H9 (cell line): ENCODE measurements at regions not wholly inside any gene's neighbourhood (a gene's known extent, or its start where the extent isn't known, plus 50 kb on each side); places are given as distances from the start of the nearest gene placed in this dataset.
A peak's percentile ranks its signal among the peaks of the same experiment; 100 is the strongest.

Source experiments
- DNase-seq: peaks from one replicate; pipeline ENCODE4 v3.0.0-alpha.2; 2017
- H2AFZ ChIP-seq: one replicate; pipeline ENCODE4 v1.6.1; 2013; ENCODE audit warnings: mild to moderate bottlenecking, low read length, control low read depth, moderate library complexity
- H2AK5ac ChIP-seq: 2 replicates; pipeline ENCODE4 v1.6.1; 2013; ENCODE audit warnings: low read length, control low read depth, mixed read lengths; ENCODE audit not compliant: insufficient read length
- H2BK120ac ChIP-seq: one replicate; pipeline ENCODE4 v1.6.1; 2013; ENCODE audit warnings: low read depth, mild to moderate bottlenecking, low read length, control low read depth, inconsistent platforms; ENCODE audit not compliant: poor library complexity, severe bottlenecking
- H2BK12ac ChIP-seq: 2 replicates; pipeline ENCODE4 v1.6.1; 2013; ENCODE audit warnings: low read length, control low read depth, mixed read lengths, low read depth; ENCODE audit not compliant: insufficient read length
- H2BK15ac ChIP-seq: 2 replicates; pipeline ENCODE4 v1.6.1; 2013; ENCODE audit warnings: low read depth, low read length, control low read depth
- H2BK20ac ChIP-seq: one replicate; pipeline ENCODE4 v1.6.1; 2013; ENCODE audit warnings: low read depth, mild to moderate bottlenecking, low read length, control low read depth, inconsistent platforms; ENCODE audit not compliant: poor library complexity, severe bottlenecking
- H2BK5ac ChIP-seq: 2 replicates; pipeline ENCODE4 v1.6.1; 2013; ENCODE audit warnings: low read length, control low read depth, mixed read lengths; ENCODE audit not compliant: insufficient read length
- H3K14ac ChIP-seq: 2 replicates; pipeline ENCODE4 v1.6.1; 2013; ENCODE audit warnings: low read length, control low read depth; ENCODE audit not compliant: insufficient read depth
- H3K18ac ChIP-seq: 2 replicates; pipeline ENCODE4 v1.6.1; 2013; ENCODE audit warnings: low read depth, mild to moderate bottlenecking, mixed read lengths, low read length, control low read depth; ENCODE audit not compliant: insufficient read length
- H3K23ac ChIP-seq: 2 replicates; pipeline ENCODE4 v1.6.1; 2013; ENCODE audit warnings: low read length, control low read depth, mixed read lengths, low read depth; ENCODE audit not compliant: insufficient read length
- H3K23me2 ChIP-seq: 2 replicates; pipeline ENCODE4 v1.6.1; 2013; ENCODE audit warnings: low read depth, mild to moderate bottlenecking, mixed read lengths, low read length, control low read depth; ENCODE audit not compliant: insufficient read length, poor library complexity, severe bottlenecking
- H3K27ac ChIP-seq: 2 replicates; pipeline ENCODE4 v1.5.1; 2013; ENCODE audit warnings: low read length, control low read depth, mixed read lengths, low read depth; ENCODE audit not compliant: insufficient read length
- H3K27me3 ChIP-seq: 2 replicates; pipeline ENCODE4 v1.6.1; 2013; ENCODE audit warnings: low read length, control low read depth, inconsistent platforms; ENCODE audit not compliant: insufficient read depth
- H3K4ac ChIP-seq: 2 replicates; pipeline ENCODE4 v1.6.1; 2013; ENCODE audit warnings: low read depth, mild to moderate bottlenecking, control low read depth, inconsistent platforms, low read length, moderate library complexity
- H3K4me1 ChIP-seq: 2 replicates; pipeline ENCODE4 v1.6.1; 2013; ENCODE audit warnings: low read length, control low read depth, inconsistent platforms; ENCODE audit not compliant: insufficient read depth
- H3K4me2 ChIP-seq: 2 replicates; pipeline ENCODE4 v1.6.1; 2013; ENCODE audit warnings: low read length, control low read depth, mixed read lengths; ENCODE audit not compliant: insufficient read length, insufficient read depth
- H3K56ac ChIP-seq: 2 replicates; pipeline ENCODE4 v1.6.1; 2013; ENCODE audit warnings: low read depth, mild to moderate bottlenecking, mixed read lengths, low read length, control low read depth; ENCODE audit not compliant: insufficient read length
- H3K79me1 ChIP-seq: 2 replicates; pipeline ENCODE4 v1.6.1; 2013; ENCODE audit warnings: low read depth, mild to moderate bottlenecking, moderate library complexity, low read length, control low read depth, inconsistent platforms; ENCODE audit not compliant: insufficient read depth, poor library complexity, severe bottlenecking
- H3K79me2 ChIP-seq: 2 replicates; pipeline ENCODE4 v1.6.1; 2013; ENCODE audit warnings: low read length, control low read depth, inconsistent platforms; ENCODE audit not compliant: insufficient read depth
- H3K9ac ChIP-seq: 2 replicates; pipeline ENCODE4 v1.6.1; 2013; ENCODE audit warnings: low read length, control low read depth, mixed read lengths; ENCODE audit not compliant: insufficient read length; ENCODE audit errors: extremely low read depth
- H3K9me3 ChIP-seq: one replicate; pipeline ENCODE4 v1.6.1; 2013; ENCODE audit warnings: low read depth, low read length, inconsistent platforms; ENCODE audit not compliant: control insufficient read depth
- H3T11ph ChIP-seq: one replicate; pipeline ENCODE4 v1.6.1; 2013; ENCODE audit warnings: mild to moderate bottlenecking, low read length, control low read depth, inconsistent platforms
- H4K20me1 ChIP-seq: one replicate; pipeline ENCODE4 v1.6.1; 2013; ENCODE audit not compliant: control insufficient read depth, insufficient read length, insufficient read depth
- H4K5ac ChIP-seq: 2 replicates; pipeline ENCODE4 v1.6.1; 2013; ENCODE audit warnings: low read depth, mild to moderate bottlenecking, mixed read lengths, low read length, control low read depth; ENCODE audit not compliant: insufficient read length
- H4K8ac ChIP-seq: replicated peaks from 2 replicates; pipeline ENCODE4 v1.6.1; 2013; ENCODE audit warnings: low read length, control low read depth, mixed read lengths, low read depth; ENCODE audit not compliant: insufficient read length
- H4K91ac ChIP-seq: 2 replicates; pipeline ENCODE4 v1.6.1; 2013; ENCODE audit warnings: low read depth, mild to moderate bottlenecking, moderate library complexity, mixed read lengths, low read length, control low read depth; ENCODE audit not compliant: insufficient read length
- H3K27ac Mint-ChIP-seq, 3 experiments: 2 replicates in 2 of 3; 3 replicates in 1 of 3; pipeline ENCODE4 v1.8.0; 2020 to 2021; ENCODE audit warnings: mixed read lengths in 3 of 3, mild to moderate bottlenecking in 1 of 3, moderate library complexity in 1 of 3
- H3K27me3 Mint-ChIP-seq: 2 replicates; pipeline ENCODE4 v1.8.0; 2021; ENCODE audit warnings: low read depth, mild to moderate bottlenecking, moderate library complexity, mixed read lengths
- H3K36me3 Mint-ChIP-seq, 3 experiments: 2 replicates in 2 of 3; 3 replicates in 1 of 3; pipeline ENCODE4 v1.8.0; 2020 to 2021; ENCODE audit warnings: low read depth in 3 of 3, mixed read lengths in 3 of 3; ENCODE audit not compliant: insufficient read depth in 1 of 3
- H3K4me1 Mint-ChIP-seq, 2 experiments: 2 replicates each; pipeline ENCODE4 v1.8.0; 2020; ENCODE audit warnings: mixed read lengths in 2 of 2
- H3K4me3 Mint-ChIP-seq, 2 experiments: 2 replicates in 1 of 2; 3 replicates in 1 of 2; pipeline ENCODE4 v1.8.0; 2020 to 2021; ENCODE audit warnings: mild to moderate bottlenecking in 2 of 2, mixed read lengths in 2 of 2, moderate library complexity in 1 of 2
- H3K9me3 Mint-ChIP-seq, 2 experiments: 2 replicates in 1 of 2; 3 replicates in 1 of 2; pipeline ENCODE4 v1.8.0; 2020; ENCODE audit warnings: mild to moderate bottlenecking in 2 of 2, mixed read lengths in 2 of 2, moderate library complexity in 1 of 2
- WGBS: extraction: QIAGEN DNeasy Blood & Tissue Kit; methylation state at CpG from one replicate; pipeline ENCODE4 v1.1.7; 2013; ENCODE audit warnings: missing lambda C conversion rate, low lambda C conversion rate, mixed read lengths; ENCODE audit not compliant: insufficient read length; ENCODE audit errors: extremely low coverage; 5-methylcytosine and 5-hydroxymethylcytosine counted together
- TF ChIP-seq, protein P1 (sequence below): fragments of 200-600 bp; sonication (generic); conservative IDR thresholded peaks from 3 replicates; pipeline ENCODE4 v1.8.0; 2021; ENCODE audit warnings: antibody characterized with exemption, mild to moderate bottlenecking

DNA sequence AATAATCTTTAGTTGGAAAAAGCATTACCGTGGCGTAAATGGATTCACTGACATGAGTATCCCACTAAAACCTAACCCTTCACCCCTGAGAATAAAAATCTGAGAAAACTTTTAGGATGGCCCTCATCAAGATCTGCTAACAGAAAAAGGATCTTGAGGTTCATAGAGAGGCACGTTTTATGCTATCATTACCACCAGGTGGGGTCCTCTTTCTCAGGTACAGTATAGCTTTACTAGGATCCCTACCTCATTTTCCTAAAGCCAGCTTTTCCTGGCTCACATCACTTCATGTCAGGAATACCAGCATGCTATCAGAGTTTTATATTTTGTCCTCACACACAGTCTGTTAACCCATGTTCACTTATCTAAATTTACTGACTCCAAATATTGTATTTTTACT, 173.7 kb downstream of the POM121L12 start:
- Histone ChIP-seq H3K27me3 (no peaks in the 10 kb centered on the region), H2BK12ac (no peak overlapping the region), H2BK5ac (no peak overlapping the region), H2BK15ac (no peak overlapping the region), H3K18ac (no peak overlapping the region), H2AFZ (no peak overlapping the region), H3K56ac (no peak overlapping the region), H2BK20ac (no peak overlapping the region), H4K8ac (no peak overlapping the region), H3K14ac (no peak overlapping the region), H2BK120ac (no peak overlapping the region), H3K9me3 (peaks cover 5% of the 10 kb centered on the region), H3K9ac (no peak overlapping the region), H3K27ac (no peak overlapping the region), H3K4me1 (no peaks in the 10 kb centered on the region), H3K4ac (no peak overlapping the region), H2AK5ac (no peak overlapping the region), H3K23me2 (no peaks in the 10 kb centered on the region), H4K20me1 (no peaks in the 10 kb centered on the region), H3K79me1 (no peaks in the 10 kb centered on the region), H3K79me2 (no peaks in the 10 kb centered on the region), H4K91ac (no peak overlapping the region), H3K23ac (no peak overlapping the region), H3T11ph (no peak overlapping the region), H4K5ac (no peak overlapping the region), H3K4me2 (no peak overlapping the region)
- Mint-ChIP-seq H3K36me3 (peaks cover 5 to 9% (median 8%) of the 10 kb centered on the region in 3 experiments), H3K4me3 (no peak overlapping the region), H3K4me1 (peaks cover 7 to 10% of the 10 kb centered on the region in 2 experiments), H3K27me3 (no peaks in the 10 kb centered on the region), H3K9me3 (peaks cover 8 to 21% of the 10 kb centered on the region in 2 experiments), H3K27ac (no peak overlapping the region)
- no peak for DNase-seq
- TF ChIP-seq, protein P1, sequence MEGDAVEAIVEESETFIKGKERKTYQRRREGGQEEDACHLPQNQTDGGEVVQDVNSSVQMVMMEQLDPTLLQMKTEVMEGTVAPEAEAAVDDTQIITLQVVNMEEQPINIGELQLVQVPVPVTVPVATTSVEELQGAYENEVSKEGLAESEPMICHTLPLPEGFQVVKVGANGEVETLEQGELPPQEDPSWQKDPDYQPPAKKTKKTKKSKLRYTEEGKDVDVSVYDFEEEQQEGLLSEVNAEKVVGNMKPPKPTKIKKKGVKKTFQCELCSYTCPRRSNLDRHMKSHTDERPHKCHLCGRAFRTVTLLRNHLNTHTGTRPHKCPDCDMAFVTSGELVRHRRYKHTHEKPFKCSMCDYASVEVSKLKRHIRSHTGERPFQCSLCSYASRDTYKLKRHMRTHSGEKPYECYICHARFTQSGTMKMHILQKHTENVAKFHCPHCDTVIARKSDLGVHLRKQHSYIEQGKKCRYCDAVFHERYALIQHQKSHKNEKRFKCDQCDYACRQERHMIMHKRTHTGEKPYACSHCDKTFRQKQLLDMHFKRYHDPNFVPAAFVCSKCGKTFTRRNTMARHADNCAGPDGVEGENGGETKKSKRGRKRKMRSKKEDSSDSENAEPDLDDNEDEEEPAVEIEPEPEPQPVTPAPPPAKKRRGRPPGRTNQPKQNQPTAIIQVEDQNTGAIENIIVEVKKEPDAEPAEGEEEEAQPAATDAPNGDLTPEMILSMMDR: peak; percentile 65
- WGBS: no CpG with 5 or more reads among the region's 3 CpGs
